ENCODE measurements at regions not wholly inside any gene's neighbourhood (a gene's known extent, or its start where the extent isn't known, plus 50 kb on each side); places are given as distances from the start of the nearest gene placed in this dataset.
"Not testable (repeated sequence)": the region's sequence is repeated elsewhere in the genome, so short reads cannot be mapped to it uniquely, and the experiment has no call there.

DNA sequence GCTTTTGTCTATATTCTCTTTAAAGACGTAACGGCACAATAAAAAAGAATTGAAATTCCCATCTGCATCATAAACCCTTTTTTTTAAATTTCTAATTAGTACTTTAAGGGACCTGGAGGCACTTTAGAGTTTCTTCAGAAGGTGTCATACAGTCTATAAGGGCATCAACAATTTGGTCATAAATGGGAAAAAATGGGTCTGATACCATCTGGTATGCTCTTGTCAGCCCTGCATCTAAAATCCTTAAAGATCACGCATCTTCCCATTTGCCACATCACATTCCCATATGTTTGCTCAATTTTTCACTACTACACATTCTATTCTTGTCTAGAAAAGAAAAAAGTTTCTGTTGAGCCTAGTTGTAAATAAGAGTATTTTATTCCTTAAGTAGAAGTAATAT lies 53.8 kb downstream of the COX7C start:
- no peak for DNase-seq (ENCODE audit: low read depth in 2 of 3, low spot score in 2 of 3)

DNA sequence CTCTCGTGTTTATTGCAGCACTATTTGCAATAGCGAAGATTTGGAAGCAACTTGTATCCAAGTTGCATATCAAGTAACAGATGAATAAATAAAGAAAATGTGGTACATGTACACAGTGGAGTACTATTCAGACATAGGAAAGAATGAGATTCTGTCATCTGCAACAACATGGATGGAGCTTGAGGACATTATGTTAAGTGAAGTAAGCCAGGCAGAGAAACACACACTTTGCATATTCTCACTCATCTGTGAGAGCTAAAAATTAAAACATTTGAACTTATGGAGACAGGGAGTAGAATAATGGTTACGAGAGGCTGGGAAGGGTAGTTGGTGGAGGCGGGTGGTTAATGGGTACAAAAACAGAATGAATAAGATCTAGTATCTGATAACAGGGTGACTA lies 56.3 kb downstream of the COX7C start:
- DNase-seq (ENCODE audit: low read depth in 2 of 3, low spot score in 2 of 3), result no peak

DNA sequence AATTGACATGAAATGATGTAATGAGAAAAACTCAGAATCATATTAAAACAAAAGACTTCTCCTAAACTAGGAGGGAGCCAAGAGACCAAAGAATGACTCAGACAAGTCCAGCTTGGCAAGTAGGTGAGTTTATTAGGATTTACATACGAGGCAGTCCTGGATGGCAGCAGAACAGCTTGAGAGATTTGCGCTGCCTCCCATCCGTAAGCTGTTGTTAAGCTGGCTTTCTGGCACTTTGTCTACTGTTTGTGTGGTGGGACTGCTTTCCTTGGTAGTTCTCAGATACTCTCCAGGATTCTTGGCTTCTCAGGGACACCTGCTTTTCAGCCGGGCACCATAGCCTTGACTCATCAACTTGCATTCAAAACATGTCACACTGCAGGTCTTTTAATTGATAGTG lies 57.6 kb downstream of the COX7C start:
- no peak for DNase-seq (ENCODE audit: low read depth in 2 of 3, low spot score in 2 of 3)

DNA sequence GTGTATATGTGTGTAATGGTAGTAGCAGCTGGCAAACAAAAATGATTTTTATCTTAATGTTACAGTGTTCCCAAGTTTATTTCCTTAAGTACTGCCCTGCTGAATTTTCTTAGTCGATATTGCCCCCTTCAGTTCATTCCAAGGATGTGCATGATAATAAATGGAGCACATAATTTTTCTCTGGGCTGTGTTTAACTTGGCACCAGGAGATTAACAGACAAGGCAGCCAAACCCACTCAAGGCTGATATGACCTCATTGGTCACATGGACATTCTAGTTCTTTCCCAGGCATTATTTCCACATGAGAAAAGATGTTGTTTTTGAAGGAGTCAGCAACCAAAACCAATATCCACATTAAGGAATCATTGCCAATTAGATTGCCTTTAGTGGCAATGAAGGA lies 61.8 kb downstream of the COX7C start:
- DNase-seq (ENCODE audit: low read depth in 2 of 3, low spot score in 2 of 3), result peak in 2 of 3 donors; percentile 17 to 31

DNA sequence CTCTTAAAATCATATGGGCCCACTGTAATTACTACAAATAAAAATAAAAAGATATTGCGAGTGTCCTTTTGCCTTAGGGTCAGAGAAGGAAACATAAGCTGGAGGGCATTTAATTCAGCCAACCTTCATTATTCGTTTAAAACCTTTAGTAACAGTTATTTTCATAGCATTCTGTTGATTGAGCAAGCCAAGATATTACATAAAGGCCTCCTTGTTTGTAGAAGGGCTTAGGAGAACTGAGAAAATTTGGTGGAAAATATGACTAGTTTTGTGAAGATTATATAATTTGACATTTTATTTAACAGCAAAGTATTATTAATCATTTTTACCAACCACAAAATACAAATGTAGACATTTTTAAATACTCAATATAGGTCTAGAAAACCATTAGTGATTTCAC lies 62.2 kb downstream of the COX7C start:
- no peak for DNase-seq (ENCODE audit: low read depth in 2 of 3, low spot score in 2 of 3)

DNA sequence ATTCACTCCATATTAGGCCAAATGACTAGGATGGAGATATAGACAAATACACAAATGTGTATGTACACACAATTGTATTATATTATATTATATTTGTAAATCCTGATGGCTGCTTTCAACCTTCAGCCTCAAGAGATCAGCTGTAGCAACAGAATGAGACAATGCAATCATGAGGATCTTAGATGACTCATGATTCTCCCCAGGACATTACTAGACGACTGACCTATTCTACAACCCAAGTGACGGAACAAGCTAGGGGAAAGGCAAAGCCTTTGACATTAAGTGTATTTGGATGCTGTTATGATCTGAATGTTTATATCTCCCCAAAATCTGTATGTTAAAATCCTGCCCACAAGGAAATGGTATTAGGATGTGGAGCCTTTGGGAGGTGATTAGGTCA lies 66.5 kb downstream of the COX7C start:
- DNase-seq (ENCODE audit: low read depth in 2 of 3, low spot score in 2 of 3), result no peak

DNA sequence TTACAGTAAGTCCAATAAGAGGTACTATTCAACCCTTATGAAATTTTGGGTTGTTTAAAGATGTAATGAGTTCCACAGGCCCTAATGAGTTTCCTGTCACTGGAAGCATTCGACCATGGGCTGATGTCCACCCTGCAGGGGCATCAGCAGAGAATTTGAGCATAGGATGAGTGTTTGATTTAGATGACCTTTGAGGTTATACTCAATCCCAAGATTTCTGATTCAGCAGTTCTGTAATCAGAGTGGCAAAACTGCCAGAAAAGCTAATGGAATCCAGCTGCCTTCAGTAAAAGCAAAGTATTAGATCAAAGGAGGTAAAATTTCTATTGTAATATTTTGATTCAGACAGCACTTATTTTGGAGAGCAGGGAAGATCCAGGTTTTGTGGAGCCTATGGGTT lies 68.3 kb downstream of the COX7C start:
- DNase-seq (ENCODE audit: low read depth in 2 of 3, low spot score in 2 of 3), result no peak

DNA sequence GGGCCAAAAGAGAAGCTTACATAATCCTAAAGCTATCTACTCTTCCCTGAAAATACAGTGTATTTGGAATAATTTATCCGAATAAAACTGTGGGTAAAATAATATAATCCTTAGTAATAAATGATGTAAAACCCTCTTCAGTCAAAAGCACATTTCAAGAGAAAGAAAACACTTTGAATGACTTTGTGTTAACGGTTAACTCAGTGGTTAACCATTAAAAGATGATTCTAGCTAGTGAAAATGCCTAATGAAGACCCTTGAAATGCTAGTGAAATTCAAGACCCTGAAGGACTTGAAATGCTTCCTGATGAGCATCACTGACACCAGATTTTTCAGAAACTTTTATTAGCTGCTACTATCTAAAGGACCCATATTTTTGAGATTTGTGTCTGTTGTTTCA lies 70.7 kb downstream of the COX7C start:
- no peak for DNase-seq (ENCODE audit: low read depth in 2 of 3, low spot score in 2 of 3)

DNA sequence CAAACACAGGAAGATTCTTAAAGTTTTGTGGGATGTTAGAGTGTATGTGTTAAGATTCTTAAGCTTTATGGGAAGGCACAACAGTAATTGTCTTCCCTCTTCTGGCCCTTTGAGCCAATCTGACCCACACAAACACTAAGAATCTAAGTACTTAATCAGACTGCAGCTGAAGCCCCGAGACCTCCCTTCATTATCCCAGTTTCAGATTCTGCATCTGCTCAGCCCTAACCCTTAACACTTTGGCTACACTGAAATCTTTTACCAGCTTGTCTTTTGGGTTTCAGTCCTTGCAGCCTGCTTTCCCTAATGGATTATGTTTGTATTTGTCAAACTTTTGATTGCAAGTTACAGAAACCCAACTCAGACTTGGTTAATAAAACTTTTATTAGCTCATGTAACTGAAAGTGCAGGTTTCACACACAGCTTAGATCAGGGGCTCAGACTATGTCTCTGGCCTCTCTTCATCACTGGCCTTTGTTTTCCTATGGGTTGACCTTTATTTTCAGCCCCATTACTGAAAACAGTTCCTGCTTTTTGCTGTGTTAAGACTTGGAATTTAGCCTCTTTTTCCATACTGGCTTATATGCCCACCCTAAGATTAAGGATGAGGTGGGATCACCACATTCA lies 71.5 kb downstream of the COX7C start:
- DNase-seq (ENCODE audit: low read depth in 2 of 3, low spot score in 2 of 3), result no peak

DNA sequence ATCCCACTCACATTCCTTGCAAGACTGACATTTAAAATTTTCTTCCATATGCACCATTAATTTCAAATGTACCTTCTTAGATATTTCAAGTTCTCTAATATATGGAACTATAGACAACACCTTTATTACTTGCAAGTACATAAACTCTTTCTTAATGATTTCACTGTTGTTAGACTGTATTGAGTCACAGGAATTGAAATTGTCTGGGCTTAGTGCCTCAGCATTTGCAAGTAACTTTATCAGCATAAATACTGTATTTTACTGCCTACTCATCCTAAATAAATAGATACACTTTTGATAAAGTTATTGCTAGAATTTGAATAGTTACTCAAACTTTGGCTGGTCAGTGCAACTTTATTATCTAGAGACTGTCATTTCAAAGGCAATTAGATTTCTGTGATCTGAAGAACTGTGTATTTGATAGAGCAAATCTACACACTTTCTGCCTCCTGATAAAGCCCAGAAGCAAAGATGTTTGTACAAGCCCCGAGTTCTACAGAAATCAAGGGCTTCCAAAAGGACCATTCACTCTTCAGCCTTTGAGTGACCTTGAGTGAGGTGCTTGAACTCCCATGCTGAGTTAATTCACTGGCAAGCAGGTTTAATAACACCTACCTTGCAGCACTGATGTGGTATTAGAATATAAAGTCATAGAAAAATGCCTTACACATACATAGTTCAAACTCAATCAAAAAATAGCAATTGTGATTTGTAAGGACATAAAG lies 91.6 kb downstream of the COX7C start:
- no peak for DNase-seq (ENCODE audit: low read depth in 2 of 3, low spot score in 2 of 3)

DNA sequence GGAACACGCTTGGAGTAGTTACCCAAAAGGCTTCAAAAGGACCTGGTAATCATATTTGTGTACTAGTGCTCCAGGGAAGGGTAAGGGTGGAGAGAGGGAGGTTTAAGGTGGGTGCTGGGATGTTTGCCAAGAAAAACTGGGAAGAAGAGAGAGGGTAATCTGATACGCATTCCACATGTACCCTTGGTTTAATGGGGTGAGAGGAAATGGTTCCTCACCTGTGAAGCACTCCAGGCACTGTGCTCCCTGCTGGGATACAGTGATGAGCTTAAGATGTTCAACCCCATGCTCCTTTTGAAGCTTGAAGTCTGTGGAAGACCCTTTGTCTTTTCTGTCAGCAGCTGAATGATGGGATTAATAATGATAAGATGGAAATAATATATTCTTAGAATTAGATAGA lies 98.4 kb downstream of the COX7C start:
- no peak for DNase-seq (ENCODE audit: low read depth in 2 of 3, low spot score in 2 of 3)

DNA sequence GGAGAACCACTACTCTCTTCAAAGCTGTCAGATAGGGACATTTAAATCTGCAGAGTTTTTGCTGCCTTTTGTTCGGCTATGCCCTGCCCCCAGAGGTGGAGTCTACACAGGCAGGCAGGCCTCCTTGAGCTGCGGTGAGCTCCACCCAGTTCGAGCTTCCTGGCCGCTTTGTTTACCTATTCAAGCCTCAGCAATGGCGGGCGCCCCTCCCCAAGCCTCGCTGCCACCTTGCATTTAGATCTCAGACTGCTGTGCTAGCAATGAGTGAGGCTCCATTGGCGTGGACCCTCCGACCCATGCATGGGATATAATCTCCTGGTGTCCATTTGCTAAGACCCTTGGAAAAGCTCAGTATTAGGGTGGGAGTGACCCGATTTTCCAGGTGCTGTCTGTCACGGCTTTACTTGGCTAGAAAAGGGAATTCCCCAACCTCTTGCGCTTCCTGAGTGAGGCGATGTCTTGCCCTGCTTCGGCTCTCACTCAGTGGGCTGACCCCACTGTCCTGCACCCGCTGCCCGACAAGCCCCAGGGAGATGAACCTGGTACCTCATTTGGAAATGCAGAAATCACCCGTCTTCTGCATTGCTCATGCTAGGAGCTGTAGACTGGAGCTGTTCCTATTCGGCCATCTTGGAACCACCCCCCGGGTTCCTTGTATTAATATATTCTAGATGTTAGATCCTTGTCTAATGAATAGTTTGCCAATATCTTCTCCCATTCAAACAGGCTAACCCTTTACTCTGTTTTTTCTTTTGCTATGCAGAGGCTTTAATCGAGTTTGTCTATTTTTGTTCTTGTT lies 113.8 kb downstream of the COX7C start:
- not testable (repeated sequence) for DNase-seq (ENCODE audit: low read depth in 2 of 3, low spot score in 2 of 3)

DNA sequence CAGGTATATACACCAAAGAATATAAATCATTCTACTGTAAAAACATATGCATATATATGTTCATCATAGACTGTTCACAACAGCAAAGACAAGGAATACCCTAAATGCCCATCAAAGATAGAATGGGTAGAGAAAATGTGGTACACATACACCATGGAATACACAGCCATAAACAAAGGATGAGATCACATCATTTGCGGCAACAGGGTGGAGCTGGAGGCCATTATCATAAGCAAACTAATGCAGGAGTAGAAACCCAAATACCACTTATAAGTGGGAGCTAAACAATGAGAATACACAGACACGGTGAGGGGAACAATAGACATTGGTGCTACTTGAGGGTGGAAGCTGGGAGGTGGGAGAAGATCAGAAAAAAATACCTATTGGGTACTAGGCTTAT lies 117.6 kb downstream of the COX7C start:
- DNase-seq (ENCODE audit: low read depth in 2 of 3, low spot score in 2 of 3), result no peak

DNA sequence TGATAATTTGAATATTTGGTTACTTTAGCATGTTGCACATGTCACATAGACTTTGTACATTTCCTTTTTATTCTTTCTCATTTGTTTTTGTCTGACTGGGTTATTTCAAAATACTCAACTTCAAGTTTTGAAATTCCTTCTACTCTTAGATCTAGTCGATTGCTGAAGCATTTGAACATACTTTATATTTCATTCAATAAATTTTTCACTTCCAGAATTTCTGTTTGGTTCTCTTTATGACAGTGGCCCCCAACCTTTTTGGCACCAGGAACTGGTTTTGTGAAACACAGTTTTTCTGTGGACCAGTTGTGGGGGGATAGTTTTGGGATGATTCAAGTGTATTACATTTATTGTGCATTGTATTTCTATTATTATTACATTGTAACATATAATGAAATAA lies 119.8 kb downstream of the COX7C start:
- no peak for DNase-seq (ENCODE audit: low read depth in 2 of 3, low spot score in 2 of 3)

DNA sequence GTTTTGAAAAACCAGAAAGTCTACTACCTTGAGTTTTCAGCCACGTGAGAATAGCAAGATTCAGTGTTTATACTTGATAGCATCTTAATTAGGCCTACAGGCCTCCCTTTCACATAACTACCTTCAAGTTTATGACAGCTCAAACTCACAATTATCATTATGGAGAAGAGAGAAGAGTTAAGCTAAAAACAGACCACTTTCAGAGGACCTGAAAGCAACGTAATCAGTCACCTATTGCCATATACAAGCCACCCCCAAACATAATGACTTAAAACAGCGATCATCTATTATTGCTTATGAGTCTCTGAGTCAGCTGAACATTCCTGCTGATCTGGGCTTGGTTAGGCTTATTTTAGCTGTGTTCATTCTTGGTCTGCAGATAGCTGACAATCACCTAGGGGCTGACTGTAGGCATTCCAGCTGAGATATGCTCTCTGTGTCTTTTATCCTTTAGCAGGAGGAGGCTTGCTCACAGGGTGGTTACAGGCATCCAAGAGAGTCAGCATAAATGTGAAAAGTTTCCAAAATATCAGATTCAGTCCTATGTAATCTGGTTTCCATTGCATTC lies 130.9 kb downstream of the COX7C start:
- DNase-seq (ENCODE audit: low read depth in 2 of 3, low spot score in 2 of 3), result no peak

DNA sequence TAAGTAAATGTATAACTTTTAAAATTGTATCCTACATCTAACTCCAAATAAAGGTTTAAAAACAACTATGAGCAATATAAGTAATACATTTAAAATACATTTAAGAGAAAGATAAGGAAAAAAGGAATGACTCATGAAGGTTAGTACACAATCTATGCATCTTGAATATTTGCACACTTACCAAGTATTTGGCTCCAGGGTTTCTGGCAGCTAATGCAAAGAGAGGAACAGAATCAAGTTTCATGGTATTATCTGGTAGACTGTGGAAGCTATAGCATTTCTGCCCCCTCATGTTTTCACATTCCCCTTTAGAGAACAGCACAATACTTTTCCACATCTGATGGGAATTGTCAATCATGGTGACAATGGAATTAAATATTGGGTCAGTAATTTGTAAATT lies 132.1 kb downstream of the COX7C start:
- DNase-seq (ENCODE audit: low read depth in 2 of 3, low spot score in 2 of 3), result no peak

DNA sequence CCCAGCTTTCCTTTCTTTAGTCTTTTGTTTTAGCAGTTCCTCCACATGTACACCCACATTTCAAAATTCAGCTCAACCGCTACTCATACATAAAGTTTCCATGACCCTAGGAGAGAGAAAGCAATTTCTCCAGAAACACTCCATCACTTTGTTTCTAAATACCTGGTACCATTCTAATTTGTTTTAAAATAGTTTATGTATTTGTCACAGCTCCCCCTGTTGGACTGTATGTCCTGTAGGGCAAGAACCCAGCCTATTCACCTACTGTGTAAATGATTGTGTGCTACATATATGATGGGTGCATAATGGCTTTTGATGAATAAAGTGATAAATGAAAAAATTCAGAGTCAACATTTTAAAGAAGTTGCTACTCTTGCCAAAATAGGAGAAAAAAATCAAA lies 139.1 kb downstream of the COX7C start:
- no peak for DNase-seq (ENCODE audit: low read depth in 2 of 3, low spot score in 2 of 3)

DNA sequence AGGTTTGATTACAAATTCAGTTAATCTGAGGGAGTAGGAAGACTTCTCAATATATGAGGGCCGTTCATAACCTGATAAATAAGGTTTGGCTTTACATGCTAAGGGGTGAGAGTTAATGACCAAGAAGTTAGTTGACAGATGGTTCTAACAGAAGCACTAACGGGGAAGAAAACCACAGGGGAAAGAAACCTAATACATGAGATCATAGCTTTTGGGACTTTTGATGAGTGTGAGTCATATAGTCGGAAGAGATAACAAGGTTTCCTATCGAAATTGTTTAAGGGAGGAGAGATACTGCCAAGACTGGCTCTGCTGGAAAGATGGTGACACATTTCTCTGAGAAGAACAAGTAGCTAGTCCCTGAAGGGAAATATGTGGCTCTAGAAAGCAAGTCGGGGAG lies 140.1 kb downstream of the COX7C start:
- no peak for DNase-seq (ENCODE audit: low read depth in 2 of 3, low spot score in 2 of 3)

DNA sequence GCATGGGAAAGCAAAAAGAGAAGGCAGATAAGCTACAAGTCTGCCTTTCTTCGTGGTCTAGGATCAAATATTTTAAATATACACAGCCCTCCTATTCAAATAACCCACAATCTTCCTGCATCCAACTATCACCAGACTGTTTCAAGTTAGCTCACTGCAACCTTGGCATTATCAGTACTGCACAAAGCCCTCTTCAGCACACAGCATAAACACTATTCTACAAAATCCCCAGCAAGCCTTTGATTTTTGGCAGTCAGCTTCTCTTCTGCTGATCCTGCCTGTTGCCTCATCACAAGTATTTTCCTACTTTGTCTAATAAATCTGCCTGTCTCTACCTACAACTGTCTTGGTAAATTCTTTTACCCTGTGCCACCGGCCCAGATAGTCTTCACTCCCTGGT lies 142.9 kb downstream of the COX7C start:
- no peak for DNase-seq (ENCODE audit: low read depth in 2 of 3, low spot score in 2 of 3)

DNA sequence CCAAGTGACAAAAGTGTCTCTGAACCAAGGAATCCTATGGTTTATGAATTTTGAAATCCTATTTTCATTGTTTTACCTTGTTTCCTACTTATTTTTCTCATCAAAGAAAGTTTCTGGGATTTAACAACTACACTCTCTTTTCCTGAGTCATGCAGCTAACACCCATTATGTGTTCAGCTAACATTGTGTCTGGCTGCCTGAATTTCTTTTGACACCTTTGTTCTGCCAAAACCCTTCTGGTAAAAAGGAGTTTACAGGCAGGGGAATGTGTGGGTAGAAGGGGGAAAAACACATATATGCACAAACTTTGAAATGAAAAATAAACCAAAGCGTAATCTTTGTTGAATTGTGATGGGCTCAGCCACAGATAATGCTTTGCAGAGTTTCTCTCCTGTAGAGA lies 146.2 kb downstream of the COX7C start:
- no peak for DNase-seq (ENCODE audit: low read depth in 2 of 3, low spot score in 2 of 3)

DNA sequence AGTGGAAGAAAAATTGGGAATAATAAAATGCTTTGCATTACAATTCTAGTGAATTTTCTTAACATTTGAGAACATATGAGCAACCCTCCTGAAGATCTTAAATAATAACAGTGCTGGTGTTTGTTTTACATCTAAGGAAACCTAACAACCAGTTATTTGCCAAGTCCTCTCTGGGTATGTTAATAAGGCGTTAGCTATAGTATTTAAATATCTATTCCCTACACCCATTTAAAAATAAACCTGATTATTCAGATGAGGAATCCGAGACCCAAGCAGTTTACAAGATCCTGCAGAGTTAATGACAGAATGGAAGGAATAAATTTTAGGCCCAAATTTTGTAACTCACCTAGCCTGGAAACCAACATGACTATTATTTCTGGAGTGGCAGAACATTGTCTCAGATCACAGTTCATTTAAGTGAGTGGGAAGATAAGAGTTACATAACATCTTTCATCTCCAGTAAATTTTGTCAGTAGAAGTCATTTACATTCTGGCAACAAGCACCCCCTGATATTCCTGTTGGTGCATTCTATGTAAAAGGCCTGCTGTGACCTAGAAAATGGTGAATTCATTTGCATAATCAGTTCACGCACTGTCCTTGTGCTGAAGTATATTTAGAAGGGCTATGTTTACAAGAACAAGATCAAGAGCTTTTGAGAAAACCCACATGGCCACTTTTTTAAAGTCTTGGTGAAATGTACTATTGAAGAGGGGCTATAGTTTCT lies 148.2 kb downstream of the COX7C start:
- DNase-seq (ENCODE audit: low read depth in 2 of 3, low spot score in 2 of 3), result no peak

Measured in hematopoietic multipotent progenitor cell (in vitro differentiated cells).